ENCODE measurements at regions not wholly inside any gene's neighbourhood (a gene's known extent, or its start where the extent isn't known, plus 50 kb on each side); places are given as distances from the start of the nearest gene placed in this dataset.

DNA sequence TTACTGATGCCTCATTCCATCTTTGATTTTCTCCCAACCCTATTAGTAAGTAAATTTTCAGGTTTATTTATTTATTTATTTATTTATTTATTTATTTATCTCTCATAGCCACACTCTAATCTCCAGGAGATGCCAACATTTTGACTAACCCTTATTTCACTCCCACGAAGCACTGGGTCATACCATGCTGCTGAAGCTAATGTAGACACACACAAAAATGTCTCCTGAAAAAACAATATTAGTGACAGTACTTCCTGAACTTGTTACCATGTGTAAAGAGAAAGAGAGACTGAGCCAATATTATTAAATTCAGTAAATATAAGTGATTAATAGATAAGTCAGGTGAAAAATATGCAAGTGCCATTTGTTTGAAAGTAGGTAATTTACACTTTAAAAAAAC lies 402.7 kb downstream of the C4orf33 start:
- ChIA-PET CTCF (no interaction called here), POLR2A (ENCODE audit: unreplicated experiment) (no interaction called here)
- no peak overlapping the region for H4K5ac ChIP-seq (ENCODE audit: low read depth, low read length)
- no peak overlapping the region for H4K91ac ChIP-seq (ENCODE audit: insufficient read depth, low read depth, low read length)
- H3K4me1 ChIP-seq (ENCODE audit: control insufficient read depth, insufficient read depth, low read length), result no peaks in the 10 kb centered on the region
- H4K8ac ChIP-seq (ENCODE audit: low read depth in 2 of 2, low read length in 2 of 2), result no peak overlapping the region
- no peak overlapping the region for H3K23ac ChIP-seq (ENCODE audit: low read depth, low read length)
- no peak overlapping the region for H3K14ac ChIP-seq (replicated peaks; ENCODE audit: low read depth, low read length)
- no peak overlapping the region for H3K56ac ChIP-seq (ENCODE audit: extremely low read depth, insufficient read depth, low read length)
- no peaks in the 10 kb centered on the region for H3K9me1 ChIP-seq (ENCODE audit: insufficient read depth, low read length)
- in situ Hi-C loops (cut with MboI; ENCODE audit: low sequenced_read_pairs), result no loop called here
- H2BK120ac ChIP-seq (ENCODE audit: low read depth, low read length), result no peak overlapping the region
- no peaks in the 10 kb centered on the region for H3K27me3 ChIP-seq (ENCODE audit: control insufficient read depth, insufficient read depth, low read length)
- H3K36me3 ChIP-seq (ENCODE audit: control insufficient read depth, insufficient read depth, low read length), result no peaks in the 10 kb centered on the region
- no peak overlapping the region for H2AK9ac ChIP-seq (replicated peaks; ENCODE audit: low read depth, low read length, poor library complexity)
- H2BK5ac ChIP-seq (ENCODE audit: low read depth, low read length, poor library complexity, severe bottlenecking), result no peak overlapping the region
- H3K4me3 ChIP-seq (ENCODE audit: insufficient read depth, low read depth, low read length), result no peak overlapping the region
- DNase-seq, result no peak
- no peaks in the 10 kb centered on the region for H3K79me1 ChIP-seq (ENCODE audit: low read depth in 1 of 2, low read length in 2 of 2)
- no peak overlapping the region for H2BK15ac ChIP-seq (ENCODE audit: low read depth, low read length)
- H3K4me2 ChIP-seq (ENCODE audit: low read depth, low read length), result no peak overlapping the region
- TF ChIP-seq POLR2A (IDR thresholded peaks at IDR 0.05; ENCODE audit: low read depth, low read length) (no peak), SMC3 (IDR thresholded peaks at IDR 0.05; ENCODE audit: low read depth, low read length) (no peak), MAZ (IDR thresholded peaks at IDR 0.05; ENCODE audit: borderline replicate concordance, low read depth, low read length) (no peak), USF2 (IDR thresholded peaks at IDR 0.05; ENCODE audit: low read depth, low read length) (no peak), MXI1 (IDR thresholded peaks at IDR 0.05; ENCODE audit: borderline replicate concordance, low read depth, low read length) (no peak), CEBPB (IDR thresholded peaks at IDR 0.05; ENCODE audit: low read depth, low read length) (no peak), CHD1 (IDR thresholded peaks at IDR 0.05; ENCODE audit: low read depth, low read length) (no peak), FOS (IDR thresholded peaks at IDR 0.05; ENCODE audit: low read depth, low read length) (no peak), RAD21 (IDR thresholded peaks at IDR 0.05; ENCODE audit: low read length) (no peak), RCOR1 (IDR thresholded peaks at IDR 0.05; ENCODE audit: insufficient replicate concordance, low read length) (no peak), MAFK (IDR thresholded peaks at IDR 0.05; ENCODE audit: low read depth, low read length) (no peak), BHLHE40 (IDR thresholded peaks at IDR 0.05; ENCODE audit: low read depth, low read length) (no peak), NFE2L2 (IDR thresholded peaks at IDR 0.05; ENCODE audit: low read depth, low read length) (no peak), RFX5 (IDR thresholded peaks at IDR 0.05; ENCODE audit: low read depth, low read length) (no peak)
- TF ChIP-seq, protein P1, sequence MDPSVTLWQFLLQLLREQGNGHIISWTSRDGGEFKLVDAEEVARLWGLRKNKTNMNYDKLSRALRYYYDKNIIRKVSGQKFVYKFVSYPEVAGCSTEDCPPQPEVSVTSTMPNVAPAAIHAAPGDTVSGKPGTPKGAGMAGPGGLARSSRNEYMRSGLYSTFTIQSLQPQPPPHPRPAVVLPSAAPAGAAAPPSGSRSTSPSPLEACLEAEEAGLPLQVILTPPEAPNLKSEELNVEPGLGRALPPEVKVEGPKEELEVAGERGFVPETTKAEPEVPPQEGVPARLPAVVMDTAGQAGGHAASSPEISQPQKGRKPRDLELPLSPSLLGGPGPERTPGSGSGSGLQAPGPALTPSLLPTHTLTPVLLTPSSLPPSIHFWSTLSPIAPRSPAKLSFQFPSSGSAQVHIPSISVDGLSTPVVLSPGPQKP (IDR thresholded peaks at IDR 0.05; ENCODE audit: borderline replicate concordance, low read depth, low read length), result no peak
- TF ChIP-seq, protein P2, sequence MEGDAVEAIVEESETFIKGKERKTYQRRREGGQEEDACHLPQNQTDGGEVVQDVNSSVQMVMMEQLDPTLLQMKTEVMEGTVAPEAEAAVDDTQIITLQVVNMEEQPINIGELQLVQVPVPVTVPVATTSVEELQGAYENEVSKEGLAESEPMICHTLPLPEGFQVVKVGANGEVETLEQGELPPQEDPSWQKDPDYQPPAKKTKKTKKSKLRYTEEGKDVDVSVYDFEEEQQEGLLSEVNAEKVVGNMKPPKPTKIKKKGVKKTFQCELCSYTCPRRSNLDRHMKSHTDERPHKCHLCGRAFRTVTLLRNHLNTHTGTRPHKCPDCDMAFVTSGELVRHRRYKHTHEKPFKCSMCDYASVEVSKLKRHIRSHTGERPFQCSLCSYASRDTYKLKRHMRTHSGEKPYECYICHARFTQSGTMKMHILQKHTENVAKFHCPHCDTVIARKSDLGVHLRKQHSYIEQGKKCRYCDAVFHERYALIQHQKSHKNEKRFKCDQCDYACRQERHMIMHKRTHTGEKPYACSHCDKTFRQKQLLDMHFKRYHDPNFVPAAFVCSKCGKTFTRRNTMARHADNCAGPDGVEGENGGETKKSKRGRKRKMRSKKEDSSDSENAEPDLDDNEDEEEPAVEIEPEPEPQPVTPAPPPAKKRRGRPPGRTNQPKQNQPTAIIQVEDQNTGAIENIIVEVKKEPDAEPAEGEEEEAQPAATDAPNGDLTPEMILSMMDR (conservative IDR thresholded peaks at IDR 0.05; ENCODE audit: low read depth, low read length), result no peak
- no TSS peak for BruUV-seq (replicated peaks)
- no peak overlapping the region for H3K27ac ChIP-seq (ENCODE audit: insufficient read depth, low read length)
- H3K9me3 ChIP-seq (ENCODE audit: control insufficient read depth, insufficient read depth, low read length), result peaks cover 5% of the 10 kb centered on the region
- H3K9ac ChIP-seq (ENCODE audit: low read depth, low read length), result no peak overlapping the region
- ATAC-seq (ENCODE audit: low read depth), result no peak
- H3K4ac ChIP-seq (ENCODE audit: low read depth, low read length), result no peak overlapping the region
- dilution Hi-C loops (cut with HindIII; ENCODE audit: low sequenced_read_pairs, unreplicated experiment), result no loop called here
- intact Hi-C loops (cut with micrococcal nuclease), result no loop called here
- no peak overlapping the region for H2AFZ ChIP-seq (replicated peaks; ENCODE audit: low read length, poor library complexity)
- no peak overlapping the region for H2BK20ac ChIP-seq (ENCODE audit: low read depth, low read length)
- H4K20me1 ChIP-seq (ENCODE audit: insufficient read depth, low read length), result no peaks in the 10 kb centered on the region
- no peak overlapping the region for H3K18ac ChIP-seq (ENCODE audit: low read depth, low read length)
- WGBS, 2 experiments (ENCODE audit: extremely low coverage in 2 of 2, insufficient read length in 1 of 2), result no CpG with 5 or more reads among the region's 1 CpG
- no peak overlapping the region for H2AK5ac ChIP-seq (ENCODE audit: low read depth, low read length)

All from IMR-90 (cell line).